GM19467 (cell line): ENCODE measurements at regions not wholly inside any gene's neighbourhood (a gene's known extent, or its start where the extent isn't known, plus 50 kb on each side); places are given as distances from the start of the nearest gene placed in this dataset.
A peak's percentile ranks its signal among the peaks of the same experiment; 100 is the strongest.

Experiments
- ATAC-seq: cut with Tn5 transposase; IDR thresholded peaks from one replicate; pipeline ENCODE4 v1.9.1; 2021; ENCODE audit warnings: mild to moderate bottlenecking, moderate library complexity; ENCODE audit not compliant: unreplicated experiment

DNA sequence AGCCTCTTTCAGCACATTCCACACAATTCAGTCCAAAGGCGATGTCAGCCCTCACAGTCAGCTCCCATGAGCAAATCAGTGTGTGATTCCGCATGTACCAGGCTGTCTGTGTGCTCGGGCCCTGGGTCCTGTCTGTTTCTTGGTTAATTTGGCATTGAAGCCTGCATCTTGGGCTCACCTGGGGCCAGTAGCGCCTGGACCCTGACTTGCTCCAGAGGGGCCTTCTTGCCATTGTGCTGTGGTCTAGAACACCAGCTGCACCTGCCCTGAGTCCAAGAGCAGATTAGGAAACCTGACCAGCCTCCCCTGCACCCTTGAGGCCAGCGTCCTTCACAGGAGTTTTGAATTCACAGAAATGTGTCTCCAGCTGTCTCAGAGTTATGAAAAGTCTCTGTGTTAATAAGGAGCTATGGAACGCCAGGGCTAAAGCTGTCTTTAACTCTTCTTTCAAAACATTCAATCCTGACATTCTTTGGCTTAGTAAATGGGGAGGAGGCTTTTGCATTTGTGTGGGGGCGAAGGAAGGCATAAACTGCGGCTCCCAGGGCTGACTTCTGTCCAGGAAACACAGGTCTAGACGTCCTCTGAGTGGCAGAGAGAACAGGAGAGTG, 102.2 kb downstream of the ARF6 start:
- no peak for ATAC-seq

DNA sequence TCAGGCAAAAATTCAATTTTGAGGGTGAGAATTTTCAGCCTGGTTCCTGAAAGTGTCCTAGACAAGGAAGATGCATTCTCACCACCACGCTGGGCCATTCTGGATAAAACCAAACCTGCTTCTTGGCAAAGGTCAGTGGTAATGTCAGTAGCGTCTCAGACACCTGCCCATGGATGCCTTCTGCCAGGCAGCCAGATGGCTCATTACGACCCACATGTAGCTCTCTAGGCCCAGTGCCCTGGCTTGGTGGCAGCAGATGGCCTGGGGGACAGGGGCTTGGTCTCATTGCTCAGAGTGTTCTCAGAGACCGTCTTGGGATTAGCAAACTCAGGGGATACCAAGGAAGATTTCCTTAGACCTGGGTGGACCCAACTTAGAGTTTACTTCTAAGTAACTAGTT, 105.1 kb downstream of the ARF6 start:
- ATAC-seq = no peak

DNA sequence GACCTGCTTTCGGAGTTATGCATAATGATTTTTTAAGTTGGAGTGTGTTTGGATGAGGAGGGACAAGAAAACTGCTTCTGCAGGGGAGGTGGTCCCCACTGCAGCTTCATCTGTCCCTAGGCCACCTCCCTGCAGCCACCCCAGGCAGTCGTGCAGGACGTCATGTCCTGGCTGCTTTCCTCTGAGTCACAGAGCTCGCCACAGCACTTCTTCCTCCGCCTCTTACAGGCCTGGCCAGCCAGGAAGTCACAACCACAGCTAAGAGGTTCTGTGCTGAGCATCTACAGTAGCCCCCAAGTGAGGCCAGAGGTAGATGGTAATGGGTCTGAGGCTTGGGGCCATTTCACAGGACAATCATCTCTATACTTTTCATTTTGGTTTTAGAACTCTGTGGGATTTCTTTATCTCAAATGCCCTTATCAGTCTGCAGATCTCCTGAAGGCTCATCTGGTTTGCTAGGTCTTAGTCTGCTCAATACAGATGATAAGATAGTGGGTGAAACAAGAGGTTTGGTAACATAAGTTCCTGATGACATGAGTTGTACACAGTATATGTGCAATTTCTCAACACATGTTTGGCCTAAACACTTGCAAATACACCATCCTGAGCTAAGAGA, 106.4 kb downstream of the ARF6 start:
- peak; percentile 51 for ATAC-seq

DNA sequence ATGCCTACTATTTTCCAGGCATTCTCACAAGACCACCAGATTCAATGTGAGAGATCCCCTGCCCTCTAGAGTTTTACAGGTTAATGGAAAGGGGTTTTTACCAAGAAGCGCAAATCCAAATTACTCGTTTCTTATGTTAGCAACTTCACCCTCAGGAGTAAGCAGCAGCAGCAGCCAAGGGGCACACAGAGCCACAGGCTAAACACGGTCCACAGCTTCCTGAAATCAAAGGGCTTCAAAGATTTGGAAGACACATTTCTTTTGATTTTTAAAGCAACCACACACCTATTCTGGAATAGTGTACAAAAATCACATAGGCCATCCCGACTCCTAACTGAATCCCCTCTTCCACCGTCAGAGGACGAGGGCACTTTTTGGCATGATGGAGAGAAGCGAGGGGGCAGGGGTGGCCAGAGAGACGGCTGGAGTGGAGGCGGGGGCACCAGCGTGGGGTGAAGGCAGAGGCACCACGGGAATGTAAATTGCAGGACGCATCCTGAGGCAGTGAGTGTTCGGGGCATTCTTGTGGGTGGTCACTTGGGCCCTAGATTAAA, 107.0 kb downstream of the ARF6 start:
- ATAC-seq = no peak

DNA sequence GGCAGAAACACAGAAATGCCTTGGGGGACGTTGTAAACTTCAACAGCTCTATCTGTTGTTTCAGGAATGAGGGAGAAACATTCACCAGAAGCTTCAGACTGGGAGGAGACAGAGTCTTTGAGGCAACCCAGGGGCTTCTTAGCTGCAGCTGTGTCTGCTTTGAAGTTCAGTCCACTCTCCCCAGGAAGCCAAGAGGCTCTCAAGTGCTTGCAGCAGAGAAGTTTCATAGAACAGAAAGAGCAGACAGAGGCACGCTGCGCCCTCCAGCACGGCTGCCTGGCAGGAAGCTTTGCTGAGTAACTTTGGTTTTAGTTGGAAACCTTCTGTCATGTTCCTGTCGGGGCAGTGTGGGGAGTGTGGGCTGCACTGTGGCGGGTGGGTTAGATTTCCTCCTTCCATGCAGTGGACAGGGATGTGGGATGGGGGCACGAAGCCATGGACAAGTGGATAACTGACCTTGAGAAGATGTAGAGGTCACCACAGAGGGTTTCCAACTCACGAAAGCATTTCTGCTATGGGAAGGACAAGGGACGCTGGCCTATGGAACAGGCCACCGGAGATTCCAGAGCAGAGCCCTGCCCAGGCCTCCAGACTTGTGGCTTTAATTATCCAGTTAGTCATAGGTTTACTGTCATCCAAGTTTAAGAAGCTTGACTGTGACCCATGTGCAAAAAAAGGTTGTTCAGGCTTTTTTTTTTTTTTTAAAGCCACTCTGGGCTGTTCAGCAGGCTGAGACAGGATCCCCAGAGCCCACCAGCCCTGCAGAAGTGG, 107.7 kb downstream of the ARF6 start:
- ATAC-seq = no peak

DNA sequence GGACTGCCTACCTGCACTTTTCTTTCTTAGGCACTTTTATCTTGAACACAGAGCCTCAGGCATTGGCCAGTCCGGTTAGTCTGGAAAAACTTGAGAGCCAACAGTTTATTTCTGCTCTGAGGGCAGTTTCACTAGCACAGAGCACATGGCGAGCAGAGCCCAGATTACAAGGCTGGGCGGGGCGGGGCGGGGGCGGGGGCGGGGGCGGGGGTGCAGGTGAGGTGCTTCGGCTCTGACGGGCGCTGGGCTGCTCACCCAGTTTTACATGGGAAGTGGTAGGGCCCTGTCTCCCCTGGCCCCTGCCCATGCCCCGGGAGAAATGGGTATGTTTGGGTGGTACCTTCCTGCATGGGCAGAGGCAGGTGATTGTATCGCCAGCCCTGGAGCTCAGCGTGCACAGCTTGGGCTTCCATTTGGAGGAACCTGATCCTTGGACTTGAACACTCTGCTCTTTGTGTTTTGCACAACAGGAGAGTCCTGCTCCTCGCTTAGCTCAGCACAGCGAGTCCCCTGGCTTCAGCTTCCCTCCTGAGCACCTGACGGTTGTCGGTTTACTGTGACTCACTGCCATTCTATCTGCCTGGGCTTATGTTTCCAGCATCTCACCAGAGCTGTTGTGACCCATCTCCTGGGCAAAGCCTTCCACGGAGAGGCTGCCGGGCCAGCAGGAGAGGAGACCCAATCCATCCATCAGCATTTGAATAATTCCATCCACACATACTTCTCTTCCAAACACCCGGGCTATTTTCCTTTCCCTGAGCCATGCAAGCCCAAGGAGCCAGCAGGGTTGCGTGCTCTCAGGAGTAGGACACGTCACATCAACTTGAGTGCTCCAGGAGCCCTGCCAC, 108.5 kb downstream of the ARF6 start:
- no peak for ATAC-seq

DNA sequence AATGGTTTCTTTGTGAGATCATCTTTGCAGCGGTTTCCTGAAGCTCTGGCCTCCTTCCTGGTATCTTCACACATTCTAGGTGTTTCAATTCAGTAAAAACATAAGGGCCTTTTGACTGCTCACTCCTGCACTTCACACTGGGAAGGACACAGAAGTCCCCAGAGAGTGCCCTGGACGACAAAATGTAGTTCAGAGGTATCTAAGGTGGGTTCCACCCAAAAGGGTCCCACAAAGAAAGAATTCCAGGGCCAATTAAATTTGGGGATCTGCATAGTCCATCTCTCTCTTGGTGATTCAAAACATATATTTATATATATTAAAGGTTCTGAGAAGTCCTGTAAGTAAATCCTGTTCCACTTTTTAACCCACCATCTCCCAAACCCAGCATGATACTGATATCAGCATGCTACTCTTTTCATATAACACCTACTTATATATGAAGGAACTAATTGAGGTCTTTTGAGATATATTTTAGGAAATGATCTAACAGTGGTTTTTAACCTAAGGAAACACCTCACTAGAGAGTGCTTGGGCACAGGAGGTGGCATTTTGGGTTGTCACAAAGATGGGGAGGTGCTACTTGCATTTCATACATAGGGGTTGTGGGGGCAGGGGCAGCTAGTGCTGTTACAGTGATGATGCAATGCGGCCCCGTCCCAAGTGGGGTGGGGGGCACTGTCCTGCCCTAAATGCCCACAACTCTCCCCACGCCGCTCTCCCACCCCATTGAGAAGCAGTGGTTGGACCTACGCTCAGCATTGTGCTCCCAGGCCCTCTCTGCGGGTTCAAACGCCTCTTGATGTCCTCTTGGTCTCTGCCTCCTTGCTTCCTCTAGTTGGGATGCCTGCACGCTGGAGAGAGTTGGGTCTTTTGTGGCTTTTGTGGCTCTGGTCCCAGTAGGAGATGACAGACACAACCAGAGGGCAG, 109.4 kb downstream of the ARF6 start:
- ATAC-seq = no peak

DNA sequence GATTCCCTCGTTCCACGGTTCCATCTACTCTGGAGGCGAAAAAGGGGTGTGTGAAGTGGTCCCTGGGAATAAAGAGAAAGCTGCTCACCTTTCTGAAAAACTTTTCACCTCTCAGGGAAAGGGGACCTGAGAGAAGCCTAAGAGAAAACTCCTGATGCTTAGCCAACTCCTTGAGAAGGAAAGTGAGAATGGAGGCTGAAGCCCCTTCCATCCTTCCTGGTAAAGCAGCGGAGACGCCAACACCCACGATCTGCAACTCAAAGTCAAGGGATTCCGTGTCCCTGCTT, 110.0 kb downstream of the ARF6 start:
- no peak for ATAC-seq

DNA sequence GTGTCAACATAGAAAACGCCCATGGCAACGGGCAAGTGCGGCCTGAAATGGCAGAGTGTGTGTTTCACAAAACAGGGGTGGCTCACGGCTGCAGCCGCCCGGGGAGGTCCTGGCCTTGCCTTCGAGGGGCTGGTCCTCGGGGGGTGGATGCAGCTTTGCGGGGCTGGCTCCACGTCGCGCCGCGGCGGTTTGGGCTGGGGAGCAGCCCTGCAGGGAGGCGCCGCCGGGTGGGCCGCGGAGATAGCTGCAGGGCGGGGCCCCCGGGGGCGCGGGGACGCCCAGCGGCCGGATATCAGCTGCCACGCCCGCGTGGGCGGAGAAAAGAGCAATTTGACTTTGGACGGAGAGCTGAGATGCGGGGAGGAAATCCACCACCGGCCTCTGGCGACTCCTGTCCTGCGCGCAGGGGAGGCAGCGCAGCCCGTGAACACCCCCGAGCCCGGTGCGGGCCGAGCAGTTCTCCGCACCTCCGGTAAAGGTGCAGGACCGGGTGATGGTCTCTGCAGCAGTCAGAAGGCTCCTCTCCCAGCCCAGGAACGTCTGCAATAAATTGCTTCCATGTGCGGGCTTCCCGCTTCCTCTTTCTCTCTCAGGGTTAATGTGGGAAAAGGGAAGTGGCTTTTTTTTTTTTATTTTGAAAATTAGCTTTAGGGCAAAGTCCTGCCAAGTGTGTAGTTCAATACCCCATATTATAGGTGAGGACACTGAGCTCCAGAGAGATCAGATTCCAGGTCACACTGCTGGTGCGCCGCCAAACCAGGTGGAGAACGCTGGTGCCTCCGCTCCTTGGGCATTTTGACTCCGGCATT, 110.5 kb downstream of the ARF6 start:
- ATAC-seq = peak; percentile 41

DNA sequence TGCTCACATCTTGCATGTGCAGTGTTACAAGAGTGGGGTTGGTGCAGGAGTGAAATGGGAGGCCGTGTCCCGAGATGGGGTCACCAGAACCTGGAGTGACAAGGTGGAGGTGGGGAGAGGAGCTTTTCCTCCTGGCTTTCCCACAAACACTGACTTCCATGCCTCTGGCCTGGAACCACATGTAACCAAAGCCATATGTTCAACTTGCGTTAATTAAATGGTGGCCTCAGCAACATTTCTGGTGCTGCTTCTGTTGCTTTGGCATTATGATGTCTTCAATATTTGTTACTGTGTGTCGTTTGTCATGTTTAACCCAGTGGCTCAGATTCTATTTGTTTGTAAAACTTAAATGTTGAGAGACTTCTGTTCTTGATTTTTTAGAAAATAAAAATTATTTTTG, 110.2 kb downstream of the VCPKMT start:
- no peak for ATAC-seq

DNA sequence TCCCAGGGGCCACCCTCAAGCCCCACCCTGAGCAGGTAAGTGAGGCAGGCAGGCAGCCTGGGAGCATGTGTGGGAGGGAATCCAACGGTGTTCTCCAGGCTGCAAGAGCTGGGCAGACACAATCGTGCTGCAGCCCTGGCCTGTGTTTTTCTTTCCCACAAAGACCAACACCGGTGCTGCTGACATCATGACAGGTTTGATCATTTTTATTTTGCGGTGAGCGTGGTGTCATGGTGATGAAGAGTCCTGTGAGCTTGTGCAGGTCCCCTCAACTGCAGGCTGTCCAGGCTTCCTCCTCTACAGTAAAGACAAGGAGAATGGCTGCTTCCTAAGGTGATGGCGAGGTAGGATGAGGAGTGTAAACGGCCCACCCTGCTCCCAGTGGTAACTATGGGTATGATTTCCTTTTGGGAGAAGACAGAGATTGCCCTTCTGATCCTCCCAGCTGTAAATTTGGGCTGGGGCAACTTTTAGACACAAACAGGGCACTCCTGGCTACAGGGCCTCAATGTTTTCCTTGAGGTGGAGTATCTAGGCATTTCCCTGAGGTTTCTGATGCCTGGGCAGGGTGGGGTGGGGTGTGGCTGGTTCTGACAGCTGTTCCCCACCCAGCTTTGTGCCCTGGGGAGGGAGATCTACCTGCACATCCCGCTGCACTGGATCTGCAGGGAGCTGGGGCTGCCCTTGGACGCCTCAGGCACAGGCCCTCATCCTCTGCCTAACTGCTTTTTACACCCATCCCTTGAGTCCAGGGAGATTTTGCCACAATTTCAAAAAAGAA, 109.1 kb downstream of the VCPKMT start:
- no peak for ATAC-seq

DNA sequence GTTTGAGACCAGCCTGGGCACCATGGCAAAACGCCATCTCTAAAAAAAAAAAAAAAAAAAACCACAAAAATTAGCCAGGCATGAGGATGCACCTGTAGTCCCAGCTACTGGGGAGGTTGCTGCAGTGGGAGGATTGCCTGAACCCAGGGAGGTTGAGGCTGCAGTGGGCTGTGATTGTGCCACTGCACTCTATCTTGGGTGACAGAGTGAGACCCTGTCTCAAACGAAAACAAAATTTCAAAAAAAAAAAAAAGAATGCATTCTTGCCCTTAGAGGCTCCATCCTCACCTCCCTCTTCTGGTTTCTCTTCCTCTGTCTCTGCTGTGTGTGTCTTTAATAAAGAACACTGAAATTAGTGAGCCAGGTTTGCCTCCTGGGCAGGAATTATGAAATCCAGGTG, 107.8 kb downstream of the VCPKMT start:
- no peak for ATAC-seq

DNA sequence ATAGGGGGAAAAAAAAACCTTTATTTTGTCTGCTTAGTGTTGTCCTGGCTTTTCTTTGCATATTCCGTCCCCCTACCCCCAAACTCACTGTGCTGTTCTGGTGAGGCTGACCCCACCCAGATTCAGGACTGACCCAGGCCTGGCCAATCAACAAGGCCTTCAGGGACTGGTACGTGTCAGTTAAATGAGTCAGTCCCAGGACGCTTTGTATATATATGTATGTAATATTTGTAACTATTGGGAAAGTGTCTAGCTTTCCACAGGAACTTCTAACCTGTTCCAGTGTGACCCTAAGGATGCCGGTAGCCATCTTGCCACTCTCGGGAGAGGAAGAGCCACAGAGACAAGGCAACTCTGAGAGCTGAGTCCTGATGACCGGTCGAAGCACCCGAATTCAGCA, 107.4 kb downstream of the VCPKMT start:
- ATAC-seq = no peak

DNA sequence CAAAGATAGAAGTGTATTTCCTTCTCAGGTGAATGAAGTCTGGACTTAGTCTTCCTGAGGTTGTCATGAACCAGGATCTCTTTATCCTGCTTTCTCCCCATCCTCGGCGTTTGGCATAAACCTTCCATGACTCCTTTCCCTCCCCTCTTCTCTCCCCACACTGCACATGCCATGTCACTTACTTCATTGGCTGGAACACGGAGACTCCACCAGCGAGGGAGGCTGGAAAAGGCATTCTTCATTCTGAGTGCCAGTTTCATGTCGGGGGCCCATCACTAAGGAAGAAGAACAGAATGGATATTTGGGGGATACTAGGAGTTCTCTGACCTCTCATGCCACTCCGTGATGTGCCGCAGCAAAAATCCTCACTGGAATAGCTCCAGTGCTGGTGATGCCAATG, 105.6 kb downstream of the VCPKMT start:
- ATAC-seq = no peak

DNA sequence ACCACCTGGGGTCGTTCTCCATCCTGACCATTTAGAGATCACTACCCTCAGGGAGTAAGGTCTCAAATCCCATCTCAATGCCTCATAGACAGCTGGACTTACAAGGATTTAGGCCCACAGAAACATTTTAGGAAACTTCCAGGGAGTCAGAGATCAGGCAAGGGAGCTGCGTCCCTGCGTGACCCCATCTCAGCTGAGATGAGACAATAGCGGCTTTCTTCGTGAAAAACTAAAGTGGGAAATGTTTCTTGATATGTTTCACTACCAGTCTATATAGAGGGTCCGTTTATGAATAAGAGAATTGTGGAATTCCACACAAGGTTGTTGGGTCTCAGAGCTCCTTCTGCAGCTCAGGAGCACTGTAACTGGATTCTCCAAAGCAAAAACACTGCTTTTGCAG, 105.1 kb downstream of the VCPKMT start:
- ATAC-seq = no peak

DNA sequence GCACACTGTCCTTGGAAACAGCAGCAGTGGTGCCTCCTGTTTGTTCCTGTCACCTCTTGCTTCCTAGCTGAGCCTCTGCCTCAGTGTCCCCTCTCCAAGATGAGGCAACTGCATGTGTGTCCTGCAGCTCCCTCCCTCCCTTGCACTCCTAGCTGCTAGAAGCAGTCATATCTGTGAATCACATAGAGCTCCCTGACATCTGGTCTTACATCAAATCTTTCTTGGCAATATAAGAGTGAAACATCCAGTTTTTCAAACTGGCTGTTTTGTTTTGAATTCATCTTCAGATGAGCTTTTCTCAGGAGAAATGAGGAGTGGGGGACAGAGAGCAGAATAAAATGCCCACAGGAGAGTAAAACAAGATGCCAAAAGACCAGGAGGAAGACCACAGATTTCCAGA, 103.7 kb downstream of the VCPKMT start:
- ATAC-seq = no peak

DNA sequence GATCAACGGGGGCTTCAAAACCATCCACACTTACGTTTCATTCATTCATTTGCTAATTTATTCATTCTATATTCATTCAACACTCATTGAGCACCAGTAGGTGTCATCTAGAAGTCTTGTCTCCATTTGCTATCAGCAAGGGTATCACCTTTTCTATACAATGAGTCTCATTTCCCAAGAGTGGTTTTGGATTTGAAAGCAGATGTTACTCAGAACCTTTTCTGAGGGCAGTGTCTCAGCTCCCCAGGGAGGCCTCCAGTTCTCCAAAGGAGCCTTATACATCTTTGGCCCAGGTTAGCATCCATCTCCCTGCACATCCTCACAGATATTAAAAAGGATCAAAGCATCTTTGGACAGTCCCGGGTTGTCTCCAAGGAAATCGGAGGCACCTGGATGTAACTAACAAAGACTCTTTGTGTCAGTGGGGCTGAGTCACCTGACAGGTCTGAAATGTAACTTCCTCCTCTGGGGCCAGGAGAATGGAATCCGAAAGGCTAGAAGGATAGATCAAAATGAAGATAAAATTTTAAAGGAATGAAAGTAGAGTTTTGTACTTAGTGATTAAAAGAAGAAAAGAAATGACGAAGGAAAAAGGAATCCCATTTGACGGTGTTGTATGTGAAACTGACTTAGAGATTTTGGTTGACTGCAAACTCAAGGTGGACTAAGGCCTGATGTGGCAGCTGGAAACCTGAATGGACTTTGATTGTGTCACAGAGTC, 103.0 kb downstream of the VCPKMT start:
- no peak for ATAC-seq

DNA sequence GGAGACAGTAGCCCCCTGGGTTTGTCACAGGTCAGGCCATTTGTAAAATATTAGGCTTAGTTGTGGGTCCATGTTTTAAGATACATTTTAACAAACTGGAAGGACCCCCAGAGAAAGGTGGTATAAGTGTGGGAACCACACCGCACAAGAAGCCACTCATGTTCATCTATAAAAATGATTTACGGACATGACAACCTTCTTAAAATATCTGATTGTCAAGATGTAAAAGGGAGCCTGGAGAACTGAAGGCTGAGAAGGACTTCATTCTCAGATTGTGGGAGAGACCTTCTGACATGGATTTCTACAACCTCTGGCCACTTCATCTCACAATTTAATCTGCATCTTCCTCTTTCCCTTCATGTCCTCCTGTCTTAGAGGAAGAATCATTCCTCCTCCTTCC, 102.4 kb downstream of the VCPKMT start:
- ATAC-seq = no peak
